WTC11 (cell line): ENCODE measurements at regions not wholly inside any gene's neighbourhood (a gene's known extent, or its start where the extent isn't known, plus 50 kb on each side); places are given as distances from the start of the nearest gene placed in this dataset.

Experiments used
- MAX ChIP-seq: sonication (generic); formaldehyde crosslinking; IDR thresholded peaks from 2 replicates; pipeline ENCODE4 v1.8.0; 2022; ENCODE audit warnings: mild to moderate bottlenecking, missing genetic modification reagents
- USF1 ChIP-seq: sonication (generic); formaldehyde crosslinking; IDR thresholded peaks from 2 replicates; pipeline ENCODE4 v1.8.0; 2022; ENCODE audit warnings: mild to moderate bottlenecking, missing genetic modification reagents

GRCh38 chr16:86457501-86458148 is 52.7 kb upstream of the FOXF1 start:
- TF ChIP-seq USF1: no peak
- no peak for TF ChIP-seq MAX (CRISPR knock-in tag)
